WTC11 (cell line): ENCODE measurements at regions not wholly inside any gene's neighbourhood (a gene's known extent, or its start where the extent isn't known, plus 50 kb on each side); places are given as distances from the start of the nearest gene placed in this dataset.

ENCODE experiments used
- ATAC-seq: fragments of 200-7000 bp; cut with Tn5 transposase; 2 replicates; pipeline ENCODE4 v1.10.0; 2021; ENCODE audit warnings: mild to moderate bottlenecking, moderate library complexity
- CTCF ChIA-PET: fragments of 300-600 bp; sonication (Branson Sonifier 250); formaldehyde crosslinking; loops from one replicate; lab custom pipeline; 2021; ENCODE audit warnings: antibody characterized with exemption; lab: Charles Lee
- POLR2A ChIA-PET: fragments of 350-600 bp; sonication (Branson Sonifier 250); formaldehyde crosslinking; loops from one replicate; lab custom pipeline; 2021; ENCODE audit warnings: antibody characterized with exemption; lab: Charles Lee
- DNase-seq: peaks from one replicate; pipeline ENCODE4 v3.0.0; 2021; ENCODE audit warnings: low spot score
- H3K27ac Mint-ChIP-seq: 2 replicates; pipeline ENCODE4 v1.8.0; 2021; ENCODE audit warnings: mixed read lengths
- H3K27me3 Mint-ChIP-seq: 2 replicates; pipeline ENCODE4 v1.8.0; 2021; ENCODE audit warnings: low read depth, mild to moderate bottlenecking, moderate library complexity, mixed read lengths
- H3K36me3 Mint-ChIP-seq: 2 replicates; pipeline ENCODE4 v1.8.0; 2021; ENCODE audit warnings: mixed read lengths
- H3K4me1 Mint-ChIP-seq: 2 replicates; pipeline ENCODE4 v1.8.0; 2022; ENCODE audit warnings: mixed read lengths
- H3K4me3 Mint-ChIP-seq: 2 replicates; pipeline ENCODE4 v1.8.0; 2021; ENCODE audit warnings: mild to moderate bottlenecking, moderate library complexity, mixed read lengths
- H3K9me3 Mint-ChIP-seq: 2 replicates; pipeline ENCODE4 v1.8.0; 2021; ENCODE audit warnings: mixed read lengths
- CREM ChIP-seq: sonication (generic); formaldehyde crosslinking; IDR thresholded peaks from 2 replicates; pipeline ENCODE4 v1.8.1; 2022; ENCODE audit warnings: mild to moderate bottlenecking, missing genetic modification reagents, moderate library complexity
- ELF4 ChIP-seq: sonication (generic); formaldehyde crosslinking; IDR thresholded peaks from 2 replicates; pipeline ENCODE4 v1.8.1; 2022; ENCODE audit warnings: low read depth, mild to moderate bottlenecking, moderate library complexity, missing genetic modification reagents
- ESRRA ChIP-seq: sonication (generic); formaldehyde crosslinking; IDR thresholded peaks from 2 replicates; pipeline ENCODE4 v1.8.1; 2022; ENCODE audit warnings: mild to moderate bottlenecking, missing genetic modification reagents, borderline replicate concordance
- FOXJ3 ChIP-seq: sonication (generic); formaldehyde crosslinking; IDR thresholded peaks from 2 replicates; pipeline ENCODE4 v1.9.0; 2021; ENCODE audit warnings: missing genetic modification reagents, mild to moderate bottlenecking, borderline replicate concordance
- FOXK1 ChIP-seq: sonication (generic); formaldehyde crosslinking; IDR thresholded peaks from 2 replicates; pipeline ENCODE4 v1.8.0; 2022; ENCODE audit warnings: mild to moderate bottlenecking, moderate library complexity, missing genetic modification reagents
- GABPB1 ChIP-seq: sonication (generic); formaldehyde crosslinking; IDR thresholded peaks from 2 replicates; pipeline ENCODE4 v1.8.1; 2023; ENCODE audit warnings: mild to moderate bottlenecking, missing genetic modification reagents
- GRHL2 ChIP-seq: fragments of 250-450 bp; sonication (Bioruptor Pico); IDR thresholded peaks from 2 replicates; pipeline ENCODE4 v1.8.0; 2022; ENCODE audit warnings: mild to moderate bottlenecking, moderate library complexity; ENCODE audit not compliant: insufficient replicate concordance, severe bottlenecking
- HMGA2 ChIP-seq: fragments of 250-450 bp; sonication (Bioruptor Pico); IDR thresholded peaks from 2 replicates; pipeline ENCODE4 v1.4.0; 2021; ENCODE audit warnings: mild to moderate bottlenecking, moderate library complexity
- MYBL2 ChIP-seq: sonication (generic); formaldehyde crosslinking; IDR thresholded peaks from 2 replicates; pipeline ENCODE4 v1.8.1; 2023; ENCODE audit warnings: mild to moderate bottlenecking, moderate library complexity, missing genetic modification reagents
- RELA ChIP-seq: sonication (generic); formaldehyde crosslinking; IDR thresholded peaks from 2 replicates; pipeline ENCODE4 v1.8.1; 2022; ENCODE audit warnings: missing genetic modification reagents, mild to moderate bottlenecking, borderline replicate concordance
- SMAD4 ChIP-seq: sonication (generic); formaldehyde crosslinking; IDR thresholded peaks from 2 replicates; pipeline ENCODE4 v1.8.0; 2022; ENCODE audit warnings: mild to moderate bottlenecking, missing genetic modification reagents
- SP1 ChIP-seq: sonication (generic); formaldehyde crosslinking; conservative IDR thresholded peaks from 2 replicates; pipeline ENCODE4 v1.8.1; 2022; ENCODE audit warnings: missing genetic modification reagents
- TEAD1 ChIP-seq: sonication (generic); formaldehyde crosslinking; IDR thresholded peaks from 2 replicates; pipeline ENCODE4 v1.8.0; 2022; ENCODE audit warnings: mild to moderate bottlenecking, missing genetic modification reagents
- TP53 ChIP-seq: sonication (generic); formaldehyde crosslinking; IDR thresholded peaks from 2 replicates; pipeline ENCODE4 v1.8.1; 2023; ENCODE audit warnings: mild to moderate bottlenecking, missing genetic modification reagents
- ZNF317 ChIP-seq: sonication (generic); formaldehyde crosslinking; IDR thresholded peaks from 2 replicates; pipeline ENCODE4 v1.8.1; 2023; ENCODE audit warnings: low read depth, mild to moderate bottlenecking, moderate library complexity, missing genetic modification reagents, borderline replicate concordance
- ZNF396 ChIP-seq: fragments of 250-450 bp; sonication (Bioruptor Pico); IDR thresholded peaks from 2 replicates; pipeline ENCODE4 v1.8.0; 2021; ENCODE audit warnings: mild to moderate bottlenecking, moderate library complexity, borderline replicate concordance
- ZNF423 ChIP-seq: fragments of 250-450 bp; sonication (Bioruptor Pico); IDR thresholded peaks from 2 replicates; pipeline ENCODE4 v2.1.2; 2022; ENCODE audit warnings: mild to moderate bottlenecking, moderate library complexity
- TF ChIP-seq, protein P1 (sequence below): fragments of 250-450 bp; sonication (Bioruptor Pico); conservative IDR thresholded peaks from 2 replicates; pipeline ENCODE4 v1.9.0; 2021; ENCODE audit warnings: mild to moderate bottlenecking
- TF ChIP-seq, protein P2 (sequence below): sonication (generic); formaldehyde crosslinking; conservative IDR thresholded peaks from 2 replicates; pipeline ENCODE4 v1.8.1; 2022; ENCODE audit warnings: mild to moderate bottlenecking, missing genetic modification reagents
- TF ChIP-seq, protein P3 (sequence below): sonication (generic); formaldehyde crosslinking; IDR thresholded peaks from 2 replicates; pipeline ENCODE4 v1.8.1; 2023; ENCODE audit warnings: mild to moderate bottlenecking, moderate library complexity, missing genetic modification reagents
- TF ChIP-seq, protein P4 (sequence below): sonication (generic); formaldehyde crosslinking; IDR thresholded peaks from 2 replicates; pipeline ENCODE4 v1.8.0; 2023; ENCODE audit warnings: missing genetic modification reagents, mild to moderate bottlenecking, borderline replicate concordance
- TF ChIP-seq, protein P5 (sequence below): sonication (generic); formaldehyde crosslinking; IDR thresholded peaks from 2 replicates; pipeline ENCODE4 v1.8.0; 2023; ENCODE audit warnings: missing genetic modification reagents
- TF ChIP-seq, protein P6 (sequence below): fragments of 250-450 bp; sonication (Bioruptor Pico); IDR thresholded peaks from 2 replicates; pipeline ENCODE4 v1.9.0; 2021; ENCODE audit warnings: mild to moderate bottlenecking
- TF ChIP-seq, protein P7 (sequence below): sonication (generic); formaldehyde crosslinking; IDR thresholded peaks from 2 replicates; pipeline ENCODE4 v1.8.1; 2022; ENCODE audit warnings: low read depth, missing genetic modification reagents, borderline replicate concordance

DNA sequence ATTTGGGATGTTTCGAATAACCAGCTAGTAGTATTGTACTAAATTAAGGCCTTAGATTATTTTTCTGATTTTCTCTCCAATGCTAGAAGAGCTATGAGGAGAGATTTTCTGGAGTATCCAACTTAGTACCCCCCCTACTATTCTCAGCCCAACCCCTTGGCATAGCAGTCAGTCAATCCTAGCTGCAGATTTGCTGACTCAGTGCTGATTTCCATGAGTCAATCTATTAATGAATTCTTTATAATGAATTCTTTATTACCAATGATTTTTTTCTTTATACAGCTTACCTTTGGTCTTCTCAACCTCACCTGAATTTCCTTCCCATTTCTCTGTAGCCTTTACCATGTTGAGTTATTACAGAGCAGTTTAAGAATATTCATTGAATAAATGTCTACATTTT lies 192.8 kb upstream of the ETAA1 start:
- CTCF ChIA-PET, result no interaction called here

DNA sequence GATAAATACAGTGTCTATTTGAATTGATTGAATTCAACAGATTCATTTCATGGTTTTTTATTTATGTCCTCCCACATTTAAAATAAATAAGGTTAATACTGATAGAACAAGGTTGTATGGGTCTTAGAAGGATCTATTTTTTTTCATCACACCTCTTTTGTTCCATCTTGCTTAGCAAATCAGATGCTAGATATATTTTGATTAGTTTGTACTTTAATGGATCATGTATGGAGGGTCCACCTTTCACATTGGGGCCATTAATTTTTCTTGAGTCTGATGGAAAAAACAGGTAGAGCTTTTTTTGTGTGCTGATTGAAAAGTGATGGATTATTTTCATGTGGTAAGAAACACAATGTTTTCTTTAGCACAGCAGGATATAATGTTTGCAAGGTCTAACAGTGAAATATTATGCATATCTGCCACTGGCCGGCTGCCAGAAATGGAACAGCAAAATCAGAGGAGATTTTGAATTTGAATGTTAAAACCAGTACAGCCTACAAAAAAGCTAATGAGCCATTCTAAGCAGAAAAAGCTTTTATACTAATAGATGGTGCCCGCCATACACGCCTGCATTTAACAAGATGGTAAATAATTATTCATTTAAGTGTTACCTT lies 188.1 kb upstream of the ETAA1 start:
- Mint-ChIP-seq H3K4me1 (peaks cover 18% of the 10 kb centered on the region), H3K4me3 (no peak overlapping the region), H3K27ac (no peak overlapping the region), H3K9me3 (no peaks in the 10 kb centered on the region), H3K36me3 (no peaks in the 10 kb centered on the region), H3K27me3 (no peaks in the 10 kb centered on the region)
- POLR2A ChIA-PET, result no interaction called here
- ATAC-seq, result no peak
- TF ChIP-seq ESRRA (no peak), FOXJ3 (CRISPR knock-in tag) (no peak), GABPB1 (CRISPR knock-in tag) (no peak), GRHL2 (CRISPR knock-in tag) (no peak), SP1 (CRISPR knock-in tag) (no peak), RELA (no peak), SMAD4 (CRISPR knock-in tag) (no peak), ELF4 (CRISPR knock-in tag) (no peak), TP53 (no peak), CREM (CRISPR knock-in tag) (no peak), ZNF396 (CRISPR knock-in tag) (no peak)
- TF ChIP-seq, protein P1, sequence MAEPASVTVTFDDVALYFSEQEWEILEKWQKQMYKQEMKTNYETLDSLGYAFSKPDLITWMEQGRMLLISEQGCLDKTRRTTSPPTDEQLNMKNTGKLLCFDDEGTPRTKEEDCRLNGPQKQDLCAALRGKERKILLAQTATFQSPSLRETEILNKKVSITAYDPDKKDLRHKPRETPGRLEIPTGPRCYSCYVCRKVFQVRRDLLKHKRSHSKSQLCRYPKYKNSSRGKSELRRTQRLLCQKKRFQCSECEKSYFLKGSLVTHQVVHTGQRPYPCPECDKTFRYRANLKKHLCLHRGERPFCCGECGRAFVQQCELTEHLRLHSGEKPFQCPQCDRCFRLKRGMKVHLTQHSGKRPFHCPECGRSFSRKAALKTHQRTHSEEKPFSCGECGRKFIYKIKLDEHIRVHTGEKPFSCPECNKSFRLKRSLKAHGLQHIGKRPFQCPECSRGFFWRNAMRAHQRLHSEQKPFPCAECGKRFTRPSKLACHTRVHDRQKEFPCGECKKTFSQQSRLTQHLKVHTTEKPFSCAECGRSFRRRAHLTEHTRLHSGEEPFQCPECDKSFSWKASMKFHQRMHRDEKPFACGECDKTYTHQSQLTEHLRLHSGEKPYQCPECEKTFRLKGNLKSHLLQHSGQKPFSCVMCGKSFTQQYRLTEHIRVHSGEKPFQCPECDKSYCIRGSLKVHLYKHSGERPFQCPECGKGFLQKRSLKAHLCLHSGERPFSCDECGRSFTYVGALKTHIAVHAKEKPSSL (CRISPR knock-in tag), result no peak
- TF ChIP-seq, protein P2, sequence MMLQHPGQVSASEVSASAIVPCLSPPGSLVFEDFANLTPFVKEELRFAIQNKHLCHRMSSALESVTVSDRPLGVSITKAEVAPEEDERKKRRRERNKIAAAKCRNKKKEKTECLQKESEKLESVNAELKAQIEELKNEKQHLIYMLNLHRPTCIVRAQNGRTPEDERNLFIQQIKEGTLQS (CRISPR knock-in tag), result no peak
- TF ChIP-seq, protein P3, sequence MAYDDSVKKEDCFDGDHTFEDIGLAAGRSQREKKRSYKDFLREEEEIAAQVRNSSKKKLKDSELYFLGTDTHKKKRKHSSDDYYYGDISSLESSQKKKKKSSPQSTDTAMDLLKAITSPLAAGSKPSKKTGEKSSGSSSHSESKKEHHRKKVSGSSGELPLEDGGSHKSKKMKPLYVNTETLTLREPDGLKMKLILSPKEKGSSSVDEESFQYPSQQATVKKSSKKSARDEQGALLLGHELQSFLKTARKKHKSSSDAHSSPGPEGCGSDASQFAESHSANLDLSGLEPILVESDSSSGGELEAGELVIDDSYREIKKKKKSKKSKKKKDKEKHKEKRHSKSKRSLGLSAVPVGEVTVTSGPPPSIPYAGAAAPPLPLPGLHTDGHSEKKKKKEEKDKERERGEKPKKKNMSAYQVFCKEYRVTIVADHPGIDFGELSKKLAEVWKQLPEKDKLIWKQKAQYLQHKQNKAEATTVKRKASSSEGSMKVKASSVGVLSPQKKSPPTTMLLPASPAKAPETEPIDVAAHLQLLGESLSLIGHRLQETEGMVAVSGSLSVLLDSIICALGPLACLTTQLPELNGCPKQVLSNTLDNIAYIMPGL (CRISPR knock-in tag), result no peak
- CTCF ChIA-PET, result no interaction called here
- no peak for DNase-seq

More for the DNA sequence above, 192.8 kb upstream of the ETAA1 start:
- H3K9me3 Mint-ChIP-seq, result no peaks in the 10 kb centered on the region
- no peak for TF ChIP-seq TEAD1
- TF ChIP-seq, protein P4, sequence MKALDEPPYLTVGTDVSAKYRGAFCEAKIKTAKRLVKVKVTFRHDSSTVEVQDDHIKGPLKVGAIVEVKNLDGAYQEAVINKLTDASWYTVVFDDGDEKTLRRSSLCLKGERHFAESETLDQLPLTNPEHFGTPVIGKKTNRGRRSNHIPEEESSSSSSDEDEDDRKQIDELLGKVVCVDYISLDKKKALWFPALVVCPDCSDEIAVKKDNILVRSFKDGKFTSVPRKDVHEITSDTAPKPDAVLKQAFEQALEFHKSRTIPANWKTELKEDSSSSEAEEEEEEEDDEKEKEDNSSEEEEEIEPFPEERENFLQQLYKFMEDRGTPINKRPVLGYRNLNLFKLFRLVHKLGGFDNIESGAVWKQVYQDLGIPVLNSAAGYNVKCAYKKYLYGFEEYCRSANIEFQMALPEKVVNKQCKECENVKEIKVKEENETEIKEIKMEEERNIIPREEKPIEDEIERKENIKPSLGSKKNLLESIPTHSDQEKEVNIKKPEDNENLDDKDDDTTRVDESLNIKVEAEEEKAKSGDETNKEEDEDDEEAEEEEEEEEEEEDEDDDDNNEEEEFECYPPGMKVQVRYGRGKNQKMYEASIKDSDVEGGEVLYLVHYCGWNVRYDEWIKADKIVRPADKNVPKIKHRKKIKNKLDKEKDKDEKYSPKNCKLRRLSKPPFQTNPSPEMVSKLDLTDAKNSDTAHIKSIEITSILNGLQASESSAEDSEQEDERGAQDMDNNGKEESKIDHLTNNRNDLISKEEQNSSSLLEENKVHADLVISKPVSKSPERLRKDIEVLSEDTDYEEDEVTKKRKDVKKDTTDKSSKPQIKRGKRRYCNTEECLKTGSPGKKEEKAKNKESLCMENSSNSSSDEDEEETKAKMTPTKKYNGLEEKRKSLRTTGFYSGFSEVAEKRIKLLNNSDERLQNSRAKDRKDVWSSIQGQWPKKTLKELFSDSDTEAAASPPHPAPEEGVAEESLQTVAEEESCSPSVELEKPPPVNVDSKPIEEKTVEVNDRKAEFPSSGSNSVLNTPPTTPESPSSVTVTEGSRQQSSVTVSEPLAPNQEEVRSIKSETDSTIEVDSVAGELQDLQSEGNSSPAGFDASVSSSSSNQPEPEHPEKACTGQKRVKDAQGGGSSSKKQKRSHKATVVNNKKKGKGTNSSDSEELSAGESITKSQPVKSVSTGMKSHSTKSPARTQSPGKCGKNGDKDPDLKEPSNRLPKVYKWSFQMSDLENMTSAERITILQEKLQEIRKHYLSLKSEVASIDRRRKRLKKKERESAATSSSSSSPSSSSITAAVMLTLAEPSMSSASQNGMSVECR (CRISPR knock-in tag), result no peak
- TF ChIP-seq, protein P5, sequence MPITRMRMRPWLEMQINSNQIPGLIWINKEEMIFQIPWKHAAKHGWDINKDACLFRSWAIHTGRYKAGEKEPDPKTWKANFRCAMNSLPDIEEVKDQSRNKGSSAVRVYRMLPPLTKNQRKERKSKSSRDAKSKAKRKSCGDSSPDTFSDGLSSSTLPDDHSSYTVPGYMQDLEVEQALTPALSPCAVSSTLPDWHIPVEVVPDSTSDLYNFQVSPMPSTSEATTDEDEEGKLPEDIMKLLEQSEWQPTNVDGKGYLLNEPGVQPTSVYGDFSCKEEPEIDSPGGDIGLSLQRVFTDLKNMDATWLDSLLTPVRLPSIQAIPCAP, result no peak
- TF ChIP-seq HMGA2 (CRISPR knock-in tag), result no peak
- no peak for TF ChIP-seq ZNF317 (CRISPR knock-in tag)
- TF ChIP-seq, protein P6, sequence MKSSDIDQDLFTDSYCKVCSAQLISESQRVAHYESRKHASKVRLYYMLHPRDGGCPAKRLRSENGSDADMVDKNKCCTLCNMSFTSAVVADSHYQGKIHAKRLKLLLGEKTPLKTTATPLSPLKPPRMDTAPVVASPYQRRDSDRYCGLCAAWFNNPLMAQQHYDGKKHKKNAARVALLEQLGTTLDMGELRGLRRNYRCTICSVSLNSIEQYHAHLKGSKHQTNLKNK (CRISPR knock-in tag), result no peak
- no peak for TF ChIP-seq FOXJ3 (CRISPR knock-in tag)
- no peak for TF ChIP-seq MYBL2 (CRISPR knock-in tag)
- TF ChIP-seq, protein P7, sequence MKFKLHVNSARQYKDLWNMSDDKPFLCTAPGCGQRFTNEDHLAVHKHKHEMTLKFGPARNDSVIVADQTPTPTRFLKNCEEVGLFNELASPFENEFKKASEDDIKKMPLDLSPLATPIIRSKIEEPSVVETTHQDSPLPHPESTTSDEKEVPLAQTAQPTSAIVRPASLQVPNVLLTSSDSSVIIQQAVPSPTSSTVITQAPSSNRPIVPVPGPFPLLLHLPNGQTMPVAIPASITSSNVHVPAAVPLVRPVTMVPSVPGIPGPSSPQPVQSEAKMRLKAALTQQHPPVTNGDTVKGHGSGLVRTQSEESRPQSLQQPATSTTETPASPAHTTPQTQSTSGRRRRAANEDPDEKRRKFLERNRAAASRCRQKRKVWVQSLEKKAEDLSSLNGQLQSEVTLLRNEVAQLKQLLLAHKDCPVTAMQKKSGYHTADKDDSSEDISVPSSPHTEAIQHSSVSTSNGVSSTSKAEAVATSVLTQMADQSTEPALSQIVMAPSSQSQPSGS (CRISPR knock-in tag), result no peak
- no peak for TF ChIP-seq ZNF423 (CRISPR knock-in tag)
- TF ChIP-seq FOXK1 (CRISPR knock-in tag), result no peak
- H3K27ac Mint-ChIP-seq, result no peak overlapping the region
- no peaks in the 10 kb centered on the region for H3K27me3 Mint-ChIP-seq
- H3K4me1 Mint-ChIP-seq, result peaks cover 15% of the 10 kb centered on the region
- POLR2A ChIA-PET, result no interaction called here
- no peak for ATAC-seq
- no peak overlapping the region for H3K4me3 Mint-ChIP-seq
- no peaks in the 10 kb centered on the region for H3K36me3 Mint-ChIP-seq
- no peak for DNase-seq
